ENCODE measurements at regions not wholly inside any gene's neighbourhood (a gene's known extent, or its start where the extent isn't known, plus 50 kb on each side); places are given as distances from the start of the nearest gene placed in this dataset.
A peak's percentile ranks its signal among the peaks of the same experiment; 100 is the strongest.

DNA sequence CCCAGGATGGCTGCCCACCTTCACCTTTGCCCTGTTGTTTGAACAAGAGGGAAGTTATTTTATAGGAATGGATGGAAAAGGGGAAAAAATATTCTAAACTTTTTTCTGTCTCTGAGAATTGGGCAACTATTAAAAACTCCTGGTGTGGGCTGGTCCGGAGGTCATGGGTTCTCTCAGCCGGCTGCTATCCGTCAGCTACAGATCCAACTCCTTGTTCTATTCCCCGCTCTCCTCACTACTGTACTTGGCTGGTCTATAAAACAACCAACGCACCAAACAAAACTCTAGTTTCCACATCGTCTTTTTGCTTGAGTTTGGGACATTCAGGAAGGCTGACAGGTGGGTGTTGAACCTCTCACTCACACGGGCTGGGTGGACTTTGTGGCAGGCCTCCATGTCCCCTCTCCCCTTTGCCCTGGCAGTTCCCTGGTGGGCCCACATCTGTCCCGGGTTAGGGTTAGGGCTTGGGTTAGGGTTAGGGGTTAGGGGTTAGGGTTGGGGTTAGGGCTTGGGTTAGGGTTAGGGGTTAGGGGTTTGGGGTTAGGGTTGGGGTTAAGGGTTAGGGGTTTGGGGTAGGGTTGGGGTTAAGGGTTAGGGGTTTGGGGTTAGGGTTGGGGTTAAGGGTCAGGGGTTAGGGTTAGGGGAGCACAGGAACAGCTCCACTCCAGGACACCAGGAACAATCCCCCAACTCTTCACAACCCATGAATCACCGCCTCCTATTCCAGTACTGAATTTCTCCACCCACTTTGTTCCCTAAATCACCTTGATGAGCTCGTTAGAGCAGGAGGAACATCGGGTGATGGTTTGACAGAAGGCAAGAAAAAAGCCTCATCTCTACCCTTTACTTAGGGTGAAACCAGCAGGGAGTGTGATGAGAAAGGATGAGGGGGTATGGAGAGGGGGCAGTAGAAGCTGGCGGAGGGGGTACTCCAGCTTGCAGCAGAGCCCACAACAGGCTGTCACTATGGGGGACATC is 302.1 kb upstream of the IRX4 start:
- no peaks in the 10 kb centered on the region for H3K9me3 Mint-ChIP-seq (ENCODE audit: unreplicated experiment)
- no peak overlapping the region for H3K27ac Mint-ChIP-seq (ENCODE audit: unreplicated experiment)
- no peak overlapping the region for H3K4me3 Mint-ChIP-seq (ENCODE audit: unreplicated experiment)
- TF ChIP-seq, protein P1, sequence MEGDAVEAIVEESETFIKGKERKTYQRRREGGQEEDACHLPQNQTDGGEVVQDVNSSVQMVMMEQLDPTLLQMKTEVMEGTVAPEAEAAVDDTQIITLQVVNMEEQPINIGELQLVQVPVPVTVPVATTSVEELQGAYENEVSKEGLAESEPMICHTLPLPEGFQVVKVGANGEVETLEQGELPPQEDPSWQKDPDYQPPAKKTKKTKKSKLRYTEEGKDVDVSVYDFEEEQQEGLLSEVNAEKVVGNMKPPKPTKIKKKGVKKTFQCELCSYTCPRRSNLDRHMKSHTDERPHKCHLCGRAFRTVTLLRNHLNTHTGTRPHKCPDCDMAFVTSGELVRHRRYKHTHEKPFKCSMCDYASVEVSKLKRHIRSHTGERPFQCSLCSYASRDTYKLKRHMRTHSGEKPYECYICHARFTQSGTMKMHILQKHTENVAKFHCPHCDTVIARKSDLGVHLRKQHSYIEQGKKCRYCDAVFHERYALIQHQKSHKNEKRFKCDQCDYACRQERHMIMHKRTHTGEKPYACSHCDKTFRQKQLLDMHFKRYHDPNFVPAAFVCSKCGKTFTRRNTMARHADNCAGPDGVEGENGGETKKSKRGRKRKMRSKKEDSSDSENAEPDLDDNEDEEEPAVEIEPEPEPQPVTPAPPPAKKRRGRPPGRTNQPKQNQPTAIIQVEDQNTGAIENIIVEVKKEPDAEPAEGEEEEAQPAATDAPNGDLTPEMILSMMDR (IDR thresholded peaks at IDR 0.05): no peak
- DNase-seq (ENCODE audit: extremely low spot score, unreplicated experiment): peak; percentile 53
- no peaks in the 10 kb centered on the region for H3K4me1 Mint-ChIP-seq (ENCODE audit: unreplicated experiment)
- no peaks in the 10 kb centered on the region for H3K27me3 Mint-ChIP-seq (ENCODE audit: unreplicated experiment)
- H3K36me3 Mint-ChIP-seq (ENCODE audit: unreplicated experiment): no peaks in the 10 kb centered on the region

DNA sequence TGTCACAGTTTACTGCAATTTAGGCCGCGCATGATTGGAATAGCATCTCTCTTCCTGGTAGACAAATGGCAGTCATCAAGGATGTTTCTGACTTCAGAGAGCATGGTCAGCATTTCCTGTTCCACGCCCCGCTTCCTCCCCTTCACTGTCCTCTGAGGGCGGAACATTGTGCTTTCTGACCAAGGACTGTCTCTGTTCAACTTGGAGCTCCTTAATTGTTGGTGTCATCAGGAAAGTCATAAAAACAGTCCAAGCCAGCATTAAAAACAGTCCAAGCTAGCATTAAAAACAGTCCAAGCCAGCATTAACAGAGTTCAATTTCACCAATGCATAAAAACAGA is 301.3 kb upstream of the IRX4 start:
- TF ChIP-seq, protein P1 (IDR thresholded peaks at IDR 0.05): no peak
- Mint-ChIP-seq H3K27ac (ENCODE audit: unreplicated experiment) (no peak overlapping the region), H3K27me3 (ENCODE audit: unreplicated experiment) (no peaks in the 10 kb centered on the region), H3K36me3 (ENCODE audit: unreplicated experiment) (no peaks in the 10 kb centered on the region), H3K4me1 (ENCODE audit: unreplicated experiment) (no peaks in the 10 kb centered on the region), H3K4me3 (ENCODE audit: unreplicated experiment) (no peak overlapping the region), H3K9me3 (ENCODE audit: unreplicated experiment) (no peaks in the 10 kb centered on the region)
- DNase-seq (ENCODE audit: extremely low spot score, unreplicated experiment): no peak

DNA sequence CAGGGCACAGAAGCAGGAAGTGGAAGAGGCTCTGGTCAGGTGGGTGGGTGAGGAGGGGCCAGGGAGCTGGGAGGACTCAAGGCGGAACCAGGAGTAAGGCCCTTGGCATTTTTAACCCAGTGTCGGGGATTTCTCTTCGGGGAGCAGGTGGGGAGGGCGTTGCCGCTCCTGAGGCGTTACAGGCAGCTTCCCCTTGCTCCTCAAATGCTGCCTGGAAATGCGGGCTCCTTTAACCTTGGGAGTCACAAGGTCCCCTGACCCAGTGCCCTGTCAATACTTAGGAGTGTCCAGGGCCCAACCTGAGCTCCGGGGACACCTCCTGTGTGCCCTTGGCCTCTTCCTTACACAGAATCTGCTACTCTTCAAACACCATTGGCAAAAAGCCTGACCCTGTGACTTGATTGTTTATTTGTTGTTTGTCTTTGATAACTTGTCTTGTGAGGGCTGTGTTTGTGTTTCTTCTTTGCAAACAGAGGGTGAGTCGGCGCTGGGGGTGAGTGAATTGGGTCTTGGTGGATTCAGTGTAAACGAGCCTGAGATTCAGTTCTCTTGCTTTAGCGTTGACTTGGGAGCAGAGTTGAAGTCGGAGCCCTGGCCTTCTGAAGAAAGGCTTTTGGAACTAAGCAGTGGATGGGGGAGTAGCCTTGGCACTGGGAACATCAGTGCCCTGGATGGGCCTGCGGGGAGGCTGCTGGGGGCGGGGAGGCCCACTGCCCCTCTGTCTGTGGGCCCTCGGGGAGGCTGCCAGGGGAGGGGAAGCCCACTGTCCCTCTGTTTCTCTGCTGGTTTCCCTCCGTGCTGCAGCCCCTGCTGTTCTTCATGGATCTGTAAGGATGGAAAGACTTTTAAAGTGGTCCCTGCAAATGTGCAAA is 300.7 kb upstream of the IRX4 start:
- Mint-ChIP-seq H3K4me1 (ENCODE audit: unreplicated experiment) (no peaks in the 10 kb centered on the region), H3K27me3 (ENCODE audit: unreplicated experiment) (no peaks in the 10 kb centered on the region), H3K36me3 (ENCODE audit: unreplicated experiment) (no peaks in the 10 kb centered on the region), H3K9me3 (ENCODE audit: unreplicated experiment) (no peaks in the 10 kb centered on the region), H3K4me3 (ENCODE audit: unreplicated experiment) (no peak overlapping the region), H3K27ac (ENCODE audit: unreplicated experiment) (no peak overlapping the region)
- DNase-seq (ENCODE audit: extremely low spot score, unreplicated experiment): peak; percentile 60
- TF ChIP-seq, protein P1 (IDR thresholded peaks at IDR 0.05): no peak

DNA sequence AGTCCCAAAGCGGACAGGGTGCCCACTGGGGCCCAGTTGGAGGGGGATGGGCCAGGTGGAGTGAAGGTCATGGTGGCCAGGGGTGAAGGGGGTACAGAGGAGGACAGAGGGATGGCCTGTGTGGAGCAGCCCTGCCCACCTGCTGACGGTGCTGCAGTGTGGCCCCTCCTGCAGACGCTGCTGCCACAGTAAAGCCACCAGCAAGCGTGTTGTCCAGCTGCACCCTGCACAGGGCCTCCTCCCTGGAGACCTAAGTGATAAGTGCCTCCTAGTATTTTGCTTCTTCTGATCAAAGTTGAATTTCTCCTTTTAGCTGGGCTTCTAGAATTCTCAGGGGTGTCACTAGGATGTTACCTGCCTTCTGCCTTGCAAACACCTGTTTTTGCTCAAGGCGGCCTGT is 299.3 kb upstream of the IRX4 start:
- Mint-ChIP-seq H3K36me3 (ENCODE audit: unreplicated experiment) (no peaks in the 10 kb centered on the region), H3K27ac (ENCODE audit: unreplicated experiment) (no peak overlapping the region), H3K4me1 (ENCODE audit: unreplicated experiment) (no peaks in the 10 kb centered on the region), H3K27me3 (ENCODE audit: unreplicated experiment) (no peaks in the 10 kb centered on the region), H3K9me3 (ENCODE audit: unreplicated experiment) (no peaks in the 10 kb centered on the region), H3K4me3 (ENCODE audit: unreplicated experiment) (no peak overlapping the region)
- no peak for DNase-seq (ENCODE audit: extremely low spot score, unreplicated experiment)
- TF ChIP-seq, protein P1 (IDR thresholded peaks at IDR 0.05): no peak

DNA sequence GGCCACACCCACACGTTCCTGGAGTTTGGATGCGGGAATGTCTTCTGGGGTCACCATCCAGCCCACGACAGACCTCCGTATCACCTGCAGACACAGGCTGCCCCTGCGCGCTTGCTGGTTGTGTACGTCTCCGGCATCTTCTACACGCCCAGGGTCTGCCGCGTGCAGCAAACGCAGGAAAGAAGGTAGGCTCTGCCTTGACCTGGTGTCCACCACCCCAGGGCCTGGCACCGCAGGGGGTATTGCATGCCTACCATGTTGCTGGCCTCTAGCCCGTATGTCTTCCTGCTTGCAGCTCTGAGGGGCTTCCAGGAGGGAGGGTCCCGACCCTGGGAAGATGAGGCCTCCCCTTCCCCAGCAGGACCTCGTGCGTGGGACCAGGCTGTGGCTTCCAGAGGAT is 298.8 kb upstream of the IRX4 start:
- TF ChIP-seq, protein P1 (IDR thresholded peaks at IDR 0.05): no peak
- no peaks in the 10 kb centered on the region for H3K4me1 Mint-ChIP-seq (ENCODE audit: unreplicated experiment)
- no peaks in the 10 kb centered on the region for H3K36me3 Mint-ChIP-seq (ENCODE audit: unreplicated experiment)
- no peak for DNase-seq (ENCODE audit: extremely low spot score, unreplicated experiment)
- no peaks in the 10 kb centered on the region for H3K9me3 Mint-ChIP-seq (ENCODE audit: unreplicated experiment)
- no peak overlapping the region for H3K27ac Mint-ChIP-seq (ENCODE audit: unreplicated experiment)
- H3K27me3 Mint-ChIP-seq (ENCODE audit: unreplicated experiment): no peaks in the 10 kb centered on the region
- H3K4me3 Mint-ChIP-seq (ENCODE audit: unreplicated experiment): no peak overlapping the region
